ENCODE measurements at regions not wholly inside any gene's neighbourhood (a gene's known extent, or its start where the extent isn't known, plus 50 kb on each side); places are given as distances from the start of the nearest gene placed in this dataset.

DNA sequence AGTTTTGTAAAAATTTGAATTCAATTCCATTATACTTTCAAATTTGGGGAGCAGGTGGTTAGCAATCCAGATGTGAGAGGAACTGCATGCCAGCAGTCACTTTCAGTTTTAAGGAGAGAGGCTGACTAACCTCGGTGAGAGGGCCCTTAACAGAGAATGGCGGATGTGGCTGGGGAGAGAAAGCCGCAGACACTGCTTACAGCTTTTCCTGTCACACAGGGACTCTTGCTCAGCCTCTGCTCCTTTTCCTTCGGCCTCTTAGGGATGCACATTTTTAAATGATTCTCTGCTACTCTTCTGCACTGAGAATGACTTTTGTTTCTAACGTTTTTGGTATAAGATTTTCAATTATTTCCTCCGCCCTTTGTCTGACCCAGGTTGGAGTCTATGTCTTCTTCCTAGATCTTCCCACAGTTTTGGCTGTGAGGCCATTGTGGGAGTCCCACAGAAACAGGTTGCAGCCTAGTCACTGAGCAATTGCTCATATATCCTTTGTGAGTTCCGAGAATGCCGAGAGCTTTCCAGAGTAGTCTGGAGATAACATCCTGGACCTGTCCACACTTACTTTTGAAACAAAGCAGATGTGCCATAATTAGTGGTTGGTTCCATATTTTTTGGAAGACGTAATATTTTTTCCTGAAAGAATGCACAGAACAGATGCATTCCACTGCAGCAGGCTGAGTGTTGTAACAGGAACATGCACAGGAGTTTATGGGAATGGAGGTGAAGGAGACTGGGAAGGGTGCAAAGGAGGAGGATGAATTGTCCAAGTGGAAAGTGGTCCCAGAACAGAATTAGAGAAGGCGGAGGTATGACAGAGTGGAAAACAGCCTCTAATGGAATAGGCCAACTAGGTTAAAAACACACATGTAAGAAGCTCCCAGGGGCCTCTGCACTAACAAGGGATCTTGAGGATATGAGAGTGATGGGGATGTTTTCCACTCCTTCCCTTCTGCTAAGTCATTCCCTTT is 168.0 kb upstream of the ZNF32 start:
- DNase-seq (ENCODE audit: low read depth) = peak; percentile 61

DNA sequence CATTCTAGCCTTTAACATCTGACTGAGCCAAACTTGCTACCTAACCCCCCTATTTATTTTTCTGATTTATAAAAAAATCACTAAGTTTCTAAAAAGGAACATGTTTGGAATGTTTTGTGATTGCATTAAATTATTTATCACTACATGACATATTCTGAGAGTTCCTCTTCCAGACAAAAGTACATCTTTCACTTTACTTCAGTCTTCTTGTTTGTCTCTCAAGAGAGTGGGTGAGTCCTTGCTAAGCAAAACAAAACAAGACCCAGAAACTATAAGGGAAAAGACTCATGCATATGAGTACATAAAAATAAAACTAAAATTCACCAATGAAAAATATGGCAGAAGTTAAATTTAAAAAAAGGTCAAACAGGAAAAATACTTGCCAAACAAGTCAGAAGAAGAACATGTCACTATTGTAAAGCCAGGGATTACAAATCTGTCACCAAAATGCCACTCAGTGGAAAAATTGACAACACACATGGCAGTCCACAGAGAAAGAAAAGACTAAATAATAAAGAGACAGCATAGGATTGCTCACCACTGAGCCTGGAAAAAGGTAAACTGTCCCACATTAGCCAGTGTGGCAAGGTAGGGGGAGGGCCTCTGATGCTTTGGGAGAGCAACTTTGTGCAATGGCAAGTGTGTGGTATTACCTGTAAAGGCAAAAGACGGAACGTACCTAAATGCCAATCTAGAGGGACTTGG is 166.7 kb upstream of the ZNF32 start:
- no peak for DNase-seq (ENCODE audit: low read depth)

DNA sequence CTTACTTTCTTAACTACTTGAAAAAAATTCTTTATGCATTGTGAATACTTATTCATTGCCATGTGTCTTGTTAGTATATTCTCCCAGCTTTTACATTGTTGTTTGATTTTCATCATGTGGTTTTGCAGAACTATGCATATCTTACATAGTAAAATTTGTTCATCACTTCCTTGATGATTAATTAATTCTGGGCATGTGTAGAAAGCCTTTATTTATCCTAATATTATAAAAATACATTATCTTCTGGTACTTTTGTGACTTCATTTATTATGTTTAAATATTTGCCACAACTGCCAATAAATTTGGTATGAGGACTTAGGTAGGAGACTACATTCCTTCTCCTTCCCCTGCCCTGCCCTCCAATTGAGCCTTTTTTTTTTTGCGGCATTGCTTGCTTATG is 166.0 kb upstream of the ZNF32 start:
- DNase-seq (ENCODE audit: low read depth) = no peak

DNA sequence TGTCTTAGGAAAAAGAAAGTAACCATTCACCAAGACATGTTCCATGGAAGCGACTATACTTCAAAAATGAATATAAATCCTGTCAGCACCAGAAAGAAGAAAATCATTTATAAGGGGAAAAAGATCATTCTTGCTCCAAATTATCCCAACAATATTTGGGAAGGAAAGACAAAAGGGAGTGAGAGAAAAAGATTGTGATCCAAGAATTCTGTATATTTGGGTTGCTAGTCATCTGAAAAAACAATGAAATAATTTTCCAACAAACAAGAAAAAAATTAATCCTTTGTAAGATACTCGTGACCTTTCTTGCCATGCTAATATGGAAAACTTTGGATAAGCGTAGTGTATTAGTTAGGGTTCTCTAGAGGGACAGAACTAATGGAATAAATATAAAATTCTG is 163.2 kb upstream of the ZNF32 start:
- no peak for DNase-seq (ENCODE audit: low read depth)

DNA sequence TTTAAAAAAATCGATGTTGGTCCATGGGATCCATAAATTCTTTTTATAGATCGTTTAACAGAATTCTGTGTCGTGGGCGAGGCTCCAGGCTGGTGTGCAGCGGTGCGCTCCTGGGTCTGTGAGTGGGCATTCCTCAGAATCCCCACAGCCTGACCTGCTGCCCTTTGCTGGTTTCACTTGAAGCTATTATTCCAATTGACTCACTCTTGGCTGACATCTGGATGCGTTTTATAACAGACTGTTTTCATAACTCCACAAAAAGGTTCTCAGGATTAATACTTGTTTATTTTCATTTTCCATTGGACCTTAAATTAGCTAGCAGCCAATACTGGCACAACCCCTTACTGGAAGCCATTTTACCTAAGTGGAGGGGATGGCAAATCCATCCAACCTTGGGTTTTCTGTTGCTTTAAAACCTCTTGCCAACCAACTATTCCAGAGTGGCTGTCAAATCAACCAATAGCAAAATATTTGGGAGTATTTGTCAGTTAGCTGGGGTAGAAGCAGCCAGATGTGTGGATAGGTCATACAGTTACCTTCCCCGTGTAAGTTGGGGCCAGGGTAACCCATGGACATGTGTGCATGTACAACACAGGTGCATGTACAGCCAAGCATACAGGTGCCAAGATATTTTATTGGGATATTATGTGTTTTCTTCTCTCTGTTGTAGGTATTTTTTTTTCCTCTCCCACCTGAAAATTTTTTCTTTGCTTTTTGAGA is 160.7 kb upstream of the ZNF32 start:
- peak; percentile 93 for DNase-seq (ENCODE audit: low read depth)

DNA sequence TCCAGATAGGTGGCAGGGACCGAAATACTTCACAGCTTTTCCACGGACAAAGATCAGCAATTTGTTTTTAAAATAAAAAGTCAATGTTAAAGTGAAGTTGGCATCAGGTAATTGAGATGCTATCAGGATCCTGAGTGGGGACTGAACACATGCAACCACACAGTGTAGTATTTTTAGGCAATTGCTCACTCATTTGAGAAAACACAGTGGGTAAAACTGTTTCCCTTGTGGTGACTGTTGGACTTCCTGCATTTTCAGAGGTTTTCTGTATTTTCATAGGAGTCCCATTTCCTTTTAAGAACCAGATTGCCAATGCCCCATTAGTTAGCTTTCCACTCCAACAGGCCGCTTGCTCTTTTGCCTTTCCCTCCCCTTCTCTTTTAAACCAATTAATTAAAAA is 159.5 kb upstream of the ZNF32 start:
- no peak for DNase-seq (ENCODE audit: low read depth)

DNA sequence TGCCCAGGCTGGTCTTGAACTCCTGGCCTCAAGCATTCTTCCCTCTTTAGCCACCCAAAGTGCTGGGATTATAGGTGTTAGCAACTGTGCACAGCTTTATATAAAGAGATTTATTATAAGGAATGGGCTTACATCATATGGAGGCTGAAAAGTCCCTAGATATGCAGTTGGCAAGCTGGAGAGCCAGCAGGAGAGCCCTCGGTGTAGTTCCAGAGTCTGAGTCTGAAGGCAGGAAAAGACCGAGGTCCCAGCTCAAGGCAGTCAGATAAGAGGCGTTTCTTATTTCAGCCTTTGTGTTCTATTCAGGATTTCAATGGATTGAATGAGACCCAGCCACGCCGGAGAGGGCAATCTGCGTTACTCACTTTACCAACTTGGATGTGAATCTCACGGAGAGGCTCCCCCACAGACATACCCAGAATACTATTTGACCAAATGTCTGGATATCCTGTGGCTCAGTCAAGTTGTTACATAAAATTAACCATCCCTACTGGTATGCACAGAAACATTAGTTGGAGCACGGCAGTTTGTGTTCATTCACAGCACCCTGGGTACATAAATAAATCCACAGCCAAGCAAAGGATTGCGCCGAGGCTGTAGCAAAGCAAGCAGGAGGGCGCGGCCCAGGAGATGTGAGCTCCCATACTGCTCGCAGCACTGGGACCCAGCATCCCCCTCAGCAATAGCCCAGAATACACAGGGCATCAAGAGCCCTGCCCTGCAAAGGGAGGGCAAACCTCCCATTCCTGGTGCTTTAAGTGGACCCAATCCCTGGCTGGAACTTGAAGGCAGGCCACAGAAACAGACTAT is 158.4 kb upstream of the ZNF32 start:
- no peak for DNase-seq (ENCODE audit: low read depth)

DNA sequence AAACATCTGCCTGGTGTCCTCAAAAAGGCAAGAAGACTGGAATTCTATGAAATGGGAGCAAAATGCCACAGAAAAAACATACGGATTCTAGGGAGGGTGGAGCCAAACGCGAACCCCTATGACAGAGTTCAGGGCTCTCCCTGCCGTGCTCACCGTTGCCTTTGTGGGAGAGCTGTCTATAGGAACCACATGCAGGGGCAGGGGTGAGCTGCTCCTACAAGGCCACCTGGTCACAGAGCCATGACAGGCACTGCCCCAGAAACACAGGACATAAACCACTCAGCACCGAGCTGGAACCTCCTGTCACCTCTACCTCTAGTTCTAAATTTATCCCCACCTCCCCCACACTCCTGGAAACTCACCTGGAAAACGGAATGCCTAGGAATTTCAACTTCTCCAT is 155.1 kb upstream of the ZNF32 start:
- no peak for DNase-seq (ENCODE audit: low read depth)

DNA sequence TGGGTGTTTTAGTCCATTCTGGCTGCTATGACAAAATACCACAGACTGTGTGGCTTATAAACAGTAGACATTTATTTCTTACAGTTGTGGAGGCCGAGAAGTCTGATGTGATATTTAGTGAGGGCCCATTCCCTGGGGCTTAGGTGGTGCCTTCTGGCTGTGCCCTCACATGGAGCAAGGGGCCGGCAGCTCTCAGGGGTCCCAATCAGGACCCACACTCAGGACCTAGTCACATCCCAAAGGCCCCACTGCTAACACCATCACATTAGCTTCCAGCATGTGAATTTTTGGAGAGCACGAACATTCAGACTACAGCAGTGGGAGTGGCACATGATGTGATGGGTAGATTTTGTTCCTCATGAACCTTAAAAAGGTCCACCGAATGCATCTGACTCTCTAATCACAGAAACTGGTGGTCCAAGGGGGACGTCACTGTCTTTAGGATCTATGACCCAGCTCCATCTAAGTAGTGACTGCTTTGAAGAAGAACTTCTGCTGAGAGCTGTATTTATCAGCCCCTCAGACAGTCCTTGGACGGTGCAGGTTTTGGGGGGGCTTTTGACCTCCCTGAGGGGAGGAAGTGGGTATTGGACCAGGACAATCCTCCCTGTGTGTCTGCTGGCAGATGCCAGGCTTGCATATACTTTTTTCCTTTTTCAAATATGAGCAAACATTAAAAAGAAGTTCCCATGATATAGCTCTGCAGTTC is 154.5 kb upstream of the ZNF32 start:
- no peak for DNase-seq (ENCODE audit: low read depth)

DNA sequence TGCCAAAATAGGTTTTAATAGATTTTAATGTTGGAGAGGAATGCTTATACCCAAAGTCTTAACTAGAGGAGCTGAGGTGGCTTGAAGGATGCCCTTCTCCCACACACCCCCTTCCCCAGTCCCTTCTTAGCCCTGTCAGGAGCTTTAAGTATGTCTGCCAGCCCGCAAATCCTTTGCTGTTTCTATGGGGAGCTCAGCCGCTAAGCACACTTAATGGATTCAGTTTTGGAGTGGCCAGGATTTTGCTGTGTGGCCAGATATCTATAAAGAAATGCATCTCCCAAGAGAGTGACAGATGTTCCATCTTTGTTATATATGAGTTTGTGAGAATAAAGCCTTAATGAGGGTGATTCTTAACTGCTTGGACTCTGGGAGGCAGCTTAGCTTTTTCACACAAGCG is 152.9 kb upstream of the ZNF32 start:
- DNase-seq (ENCODE audit: low read depth) = no peak

DNA sequence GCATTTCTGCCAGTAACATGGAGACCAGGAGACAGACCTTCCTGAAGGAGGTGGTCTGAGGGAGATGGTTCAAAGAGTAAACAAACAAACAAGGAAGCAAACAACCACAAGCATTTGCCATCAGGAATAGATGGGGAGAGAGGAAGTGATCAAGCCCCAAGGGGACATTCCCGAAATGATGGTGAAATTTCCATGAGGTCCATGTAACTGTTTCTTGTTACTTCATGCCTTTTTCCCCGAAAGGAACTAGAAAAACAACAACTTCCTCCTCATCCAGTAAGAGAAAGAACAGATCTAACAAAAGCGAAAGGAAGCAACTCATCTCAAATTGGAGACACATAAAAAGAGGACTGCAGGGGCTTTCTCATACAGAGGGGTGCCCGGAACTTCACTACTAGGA is 152.5 kb upstream of the ZNF32 start:
- no peak for DNase-seq (ENCODE audit: low read depth)

DNA sequence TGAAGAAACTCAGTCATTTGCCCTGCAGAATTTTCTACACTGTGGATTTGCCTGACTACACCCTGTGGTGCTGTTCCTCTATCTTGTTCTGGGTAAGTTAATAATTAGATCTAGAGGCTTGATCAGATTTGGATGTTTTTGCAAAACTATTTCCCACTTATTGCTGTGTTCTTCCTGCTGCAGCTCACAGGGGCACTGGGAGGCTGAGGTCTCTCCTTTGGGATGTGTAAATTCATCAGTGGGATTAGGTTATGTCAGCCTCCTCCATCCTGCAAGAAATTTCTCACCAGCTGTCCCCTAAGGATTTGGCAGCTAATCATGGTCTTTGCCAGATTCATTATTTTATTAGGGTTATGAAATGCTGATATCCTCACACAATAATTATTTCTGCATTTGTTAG is 148.1 kb upstream of the ZNF32 start:
- DNase-seq (ENCODE audit: low read depth) = no peak

DNA sequence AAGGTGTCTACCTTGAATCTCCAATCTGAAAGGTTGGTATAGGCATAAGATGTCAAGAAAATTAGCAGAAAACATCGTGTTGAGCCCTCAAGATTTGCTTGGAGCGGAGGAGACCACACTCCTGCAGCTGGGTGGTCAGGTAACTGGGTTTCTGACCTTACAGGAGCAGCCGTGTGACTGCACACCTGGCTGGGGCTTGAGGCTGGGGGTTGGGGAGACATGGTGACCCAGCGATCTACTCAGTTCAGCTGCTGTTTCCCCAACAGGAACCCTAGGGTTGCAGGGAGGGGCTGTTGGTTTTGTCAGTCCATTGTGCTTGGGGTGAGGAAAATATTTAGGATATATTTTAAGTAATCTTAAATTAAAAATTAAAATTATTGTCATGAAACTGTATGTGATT is 147.0 kb upstream of the ZNF32 start:
- DNase-seq (ENCODE audit: low read depth) = no peak

DNA sequence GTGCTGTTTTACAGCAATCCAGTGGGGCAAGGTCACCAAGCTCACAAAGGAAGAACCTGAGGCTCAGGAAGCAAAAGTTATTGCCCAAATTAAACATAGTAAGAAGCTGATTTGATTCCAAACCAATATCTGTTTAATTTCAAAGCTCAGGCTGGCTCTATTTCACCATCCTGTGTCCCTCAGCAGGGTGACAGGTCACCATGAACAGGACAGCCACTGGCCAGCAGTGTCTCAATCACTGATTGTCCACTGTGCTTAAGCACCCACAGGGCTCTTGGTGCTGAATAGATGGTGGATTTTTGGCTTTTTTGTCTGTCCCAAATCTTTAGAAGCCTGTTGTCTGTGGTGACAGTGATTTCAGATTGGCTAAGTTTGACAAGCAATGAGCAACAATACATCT is 146.4 kb upstream of the ZNF32 start:
- no peak for DNase-seq (ENCODE audit: low read depth)

DNA sequence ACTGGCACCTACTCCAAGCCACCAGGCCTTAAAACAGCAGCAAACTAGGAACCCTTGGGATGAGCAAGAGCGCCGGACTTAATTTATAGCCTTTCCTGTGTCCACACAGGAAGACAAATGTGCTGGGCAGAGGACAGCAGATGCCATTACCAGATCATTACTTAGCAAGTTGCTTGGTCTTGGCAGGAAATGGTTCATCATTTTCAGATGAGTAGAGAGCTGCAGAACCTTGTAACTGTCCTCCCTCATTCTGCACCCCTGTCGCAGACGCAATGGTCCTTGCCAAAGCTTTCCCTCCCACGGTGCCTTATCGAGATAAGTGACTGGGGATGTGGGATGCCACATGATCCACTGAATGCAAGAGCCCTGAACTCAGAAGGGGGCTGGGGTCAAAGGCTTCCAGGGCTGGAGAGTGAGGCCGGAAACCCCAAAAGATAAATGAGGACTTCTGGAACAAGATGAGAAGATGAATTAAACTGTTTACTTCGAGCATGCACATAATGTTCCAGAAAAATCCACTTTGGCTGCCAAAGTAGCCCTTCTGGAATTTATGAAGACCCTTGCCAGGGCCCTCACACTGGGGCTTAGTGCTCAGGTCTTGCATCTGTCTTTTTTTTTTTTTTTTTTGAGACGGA is 145.6 kb upstream of the ZNF32 start:
- DNase-seq (ENCODE audit: low read depth) = no peak

DNA sequence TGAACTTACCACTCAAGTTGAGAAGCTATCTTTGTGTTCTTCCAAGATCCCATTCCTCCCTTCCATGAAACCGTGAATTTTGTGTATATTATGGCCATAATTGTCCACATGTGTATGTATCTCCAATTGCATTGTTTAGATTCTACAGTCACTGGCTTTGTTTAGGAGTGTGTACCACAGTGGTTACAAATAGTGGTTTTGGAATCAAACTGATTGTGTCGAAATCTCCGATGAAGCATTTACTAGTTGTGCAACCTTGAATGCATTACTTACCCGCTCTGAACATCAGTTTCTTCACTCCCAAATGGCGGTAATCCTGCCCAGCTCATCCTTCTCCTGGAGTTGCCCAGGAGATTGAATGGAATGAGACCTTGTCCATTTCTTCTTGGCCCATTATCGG is 145.0 kb upstream of the ZNF32 start:
- peak; percentile 48 for DNase-seq (ENCODE audit: low read depth)

DNA sequence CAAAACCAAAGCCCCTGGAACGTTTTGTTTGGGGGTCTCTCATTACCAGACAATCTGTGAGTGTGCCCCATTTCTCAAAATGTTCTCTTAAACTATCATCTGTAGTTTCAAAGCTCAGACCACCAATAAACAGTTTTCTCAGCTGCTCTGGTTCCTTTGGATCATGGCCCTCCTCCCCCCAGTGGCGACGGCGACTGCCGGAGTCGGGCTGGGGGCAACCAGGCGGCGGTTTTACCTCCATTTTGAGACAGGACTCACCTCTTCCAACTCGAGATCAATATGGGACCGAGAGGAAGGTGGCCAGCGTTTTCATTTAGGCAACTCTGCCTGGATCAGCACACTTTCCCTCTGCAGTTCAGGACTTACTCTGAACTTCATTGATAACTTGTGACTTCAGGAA is 141.5 kb upstream of the ZNF32 start:
- DNase-seq (ENCODE audit: low read depth) = no peak

DNA sequence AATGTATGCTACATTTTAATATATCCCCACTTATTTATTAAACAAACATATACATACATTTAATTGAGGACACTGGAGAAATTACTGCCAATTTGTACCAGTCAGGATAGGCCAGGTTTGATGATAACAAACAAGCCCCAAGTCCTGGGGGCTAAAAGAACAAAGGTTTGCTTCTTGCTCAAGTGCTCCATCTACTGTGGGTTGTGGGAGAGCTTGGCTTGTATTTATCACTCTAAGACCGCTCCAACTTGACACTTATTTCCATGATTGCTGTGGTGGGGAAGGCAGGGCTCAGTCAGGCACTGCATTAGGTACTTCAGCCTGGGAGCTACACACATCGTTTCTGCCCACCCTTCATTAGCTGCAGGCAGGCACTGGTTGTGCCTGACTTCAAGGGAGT is 136.6 kb upstream of the ZNF32 start:
- no peak for DNase-seq (ENCODE audit: low read depth)

DNA sequence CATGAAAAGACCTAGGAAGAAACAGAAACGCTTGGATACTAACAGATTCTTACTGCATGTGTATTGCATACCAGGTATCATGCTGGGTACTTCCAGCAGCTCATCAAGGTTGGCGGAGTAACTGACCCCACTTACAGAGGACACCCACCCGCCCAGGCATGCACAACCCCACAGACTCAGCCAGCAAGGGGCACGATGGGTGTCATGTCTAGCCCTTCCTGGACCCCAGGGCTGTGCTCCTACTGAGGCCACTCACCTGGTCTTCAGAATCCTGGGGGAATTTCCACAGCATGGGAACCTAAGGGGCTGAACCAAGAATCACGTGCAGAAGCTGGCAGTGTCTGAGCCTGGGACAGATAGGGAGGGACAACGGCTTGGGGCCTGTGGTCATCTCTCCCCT is 134.1 kb upstream of the ZNF32 start:
- DNase-seq (ENCODE audit: low read depth) = no peak

DNA sequence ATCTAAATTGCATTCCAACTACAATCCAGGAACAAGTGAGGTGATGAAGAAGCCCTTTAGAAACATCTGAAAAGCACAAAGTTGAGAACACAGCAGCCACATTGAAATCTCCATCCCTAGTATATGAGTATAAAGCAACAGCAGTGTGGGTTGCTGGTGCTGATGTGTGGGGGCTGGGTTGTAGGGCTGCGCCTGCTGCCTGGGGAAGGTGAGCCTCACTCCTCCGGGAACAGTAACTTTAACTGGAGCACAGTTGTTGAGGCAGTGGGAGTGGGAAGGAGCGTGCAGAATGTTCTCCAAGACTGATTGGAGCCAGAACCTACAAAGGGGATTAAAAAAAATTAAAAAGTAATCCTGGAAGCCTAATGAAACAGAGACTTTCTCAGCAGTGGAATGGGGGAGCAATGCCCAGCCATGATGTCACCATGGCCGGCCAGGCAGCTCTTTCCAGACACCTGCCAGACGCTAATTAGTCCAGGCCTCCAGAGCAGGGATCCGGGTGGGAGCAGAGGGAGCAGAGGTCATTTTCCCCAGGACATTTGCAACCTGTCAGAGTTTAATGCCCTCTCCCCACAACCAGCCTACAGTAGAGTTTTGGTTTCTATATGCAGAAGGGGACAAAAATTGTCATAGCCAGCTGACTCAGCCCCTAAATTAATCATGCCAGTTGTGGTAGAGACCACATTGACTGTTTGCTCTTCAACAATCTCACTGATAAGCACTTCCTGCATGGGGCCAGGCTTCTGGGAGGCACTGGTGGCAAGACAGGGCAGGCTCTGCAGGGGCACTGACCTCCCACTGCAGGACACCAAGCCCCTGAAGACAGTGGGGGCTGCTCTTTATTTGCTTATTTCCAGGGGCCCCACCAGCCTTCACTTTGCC is 133.0 kb upstream of the ZNF32 start:
- no peak for DNase-seq (ENCODE audit: low read depth)
